H9 (cell line): ENCODE measurements at regions not wholly inside any gene's neighbourhood (a gene's known extent, or its start where the extent isn't known, plus 50 kb on each side); places are given as distances from the start of the nearest gene placed in this dataset.

ENCODE experiments used
- DNase-seq: peaks from one replicate; pipeline ENCODE4 v3.0.0-alpha.2; 2017
- H2AFZ ChIP-seq: one replicate; pipeline ENCODE4 v1.6.1; 2013; ENCODE audit warnings: mild to moderate bottlenecking, low read length, control low read depth, moderate library complexity
- H2AK5ac ChIP-seq: 2 replicates; pipeline ENCODE4 v1.6.1; 2013; ENCODE audit warnings: low read length, control low read depth, mixed read lengths; ENCODE audit not compliant: insufficient read length
- H2BK120ac ChIP-seq: one replicate; pipeline ENCODE4 v1.6.1; 2013; ENCODE audit warnings: low read depth, mild to moderate bottlenecking, low read length, control low read depth, inconsistent platforms; ENCODE audit not compliant: poor library complexity, severe bottlenecking
- H2BK12ac ChIP-seq: 2 replicates; pipeline ENCODE4 v1.6.1; 2013; ENCODE audit warnings: low read length, control low read depth, mixed read lengths, low read depth; ENCODE audit not compliant: insufficient read length
- H2BK15ac ChIP-seq: 2 replicates; pipeline ENCODE4 v1.6.1; 2013; ENCODE audit warnings: low read depth, low read length, control low read depth
- H2BK20ac ChIP-seq: one replicate; pipeline ENCODE4 v1.6.1; 2013; ENCODE audit warnings: low read depth, mild to moderate bottlenecking, low read length, control low read depth, inconsistent platforms; ENCODE audit not compliant: poor library complexity, severe bottlenecking
- H2BK5ac ChIP-seq: 2 replicates; pipeline ENCODE4 v1.6.1; 2013; ENCODE audit warnings: low read length, control low read depth, mixed read lengths; ENCODE audit not compliant: insufficient read length
- H3K14ac ChIP-seq: 2 replicates; pipeline ENCODE4 v1.6.1; 2013; ENCODE audit warnings: low read length, control low read depth; ENCODE audit not compliant: insufficient read depth
- H3K18ac ChIP-seq: 2 replicates; pipeline ENCODE4 v1.6.1; 2013; ENCODE audit warnings: low read depth, mild to moderate bottlenecking, mixed read lengths, low read length, control low read depth; ENCODE audit not compliant: insufficient read length
- H3K23ac ChIP-seq: 2 replicates; pipeline ENCODE4 v1.6.1; 2013; ENCODE audit warnings: low read length, control low read depth, mixed read lengths, low read depth; ENCODE audit not compliant: insufficient read length
- H3K23me2 ChIP-seq: 2 replicates; pipeline ENCODE4 v1.6.1; 2013; ENCODE audit warnings: low read depth, mild to moderate bottlenecking, mixed read lengths, low read length, control low read depth; ENCODE audit not compliant: insufficient read length, poor library complexity, severe bottlenecking
- H3K27ac ChIP-seq: 2 replicates; pipeline ENCODE4 v1.5.1; 2013; ENCODE audit warnings: low read length, control low read depth, mixed read lengths, low read depth; ENCODE audit not compliant: insufficient read length
- H3K27me3 ChIP-seq: 2 replicates; pipeline ENCODE4 v1.6.1; 2013; ENCODE audit warnings: low read length, control low read depth, inconsistent platforms; ENCODE audit not compliant: insufficient read depth
- H3K4ac ChIP-seq: 2 replicates; pipeline ENCODE4 v1.6.1; 2013; ENCODE audit warnings: low read depth, mild to moderate bottlenecking, control low read depth, inconsistent platforms, low read length, moderate library complexity
- H3K4me1 ChIP-seq: 2 replicates; pipeline ENCODE4 v1.6.1; 2013; ENCODE audit warnings: low read length, control low read depth, inconsistent platforms; ENCODE audit not compliant: insufficient read depth
- H3K4me2 ChIP-seq: 2 replicates; pipeline ENCODE4 v1.6.1; 2013; ENCODE audit warnings: low read length, control low read depth, mixed read lengths; ENCODE audit not compliant: insufficient read length, insufficient read depth
- H3K56ac ChIP-seq: 2 replicates; pipeline ENCODE4 v1.6.1; 2013; ENCODE audit warnings: low read depth, mild to moderate bottlenecking, mixed read lengths, low read length, control low read depth; ENCODE audit not compliant: insufficient read length
- H3K79me1 ChIP-seq: 2 replicates; pipeline ENCODE4 v1.6.1; 2013; ENCODE audit warnings: low read depth, mild to moderate bottlenecking, moderate library complexity, low read length, control low read depth, inconsistent platforms; ENCODE audit not compliant: insufficient read depth, poor library complexity, severe bottlenecking
- H3K79me2 ChIP-seq: 2 replicates; pipeline ENCODE4 v1.6.1; 2013; ENCODE audit warnings: low read length, control low read depth, inconsistent platforms; ENCODE audit not compliant: insufficient read depth
- H3K9ac ChIP-seq: 2 replicates; pipeline ENCODE4 v1.6.1; 2013; ENCODE audit warnings: low read length, control low read depth, mixed read lengths; ENCODE audit not compliant: insufficient read length; ENCODE audit errors: extremely low read depth
- H3K9me3 ChIP-seq: one replicate; pipeline ENCODE4 v1.6.1; 2013; ENCODE audit warnings: low read depth, low read length, inconsistent platforms; ENCODE audit not compliant: control insufficient read depth
- H3T11ph ChIP-seq: one replicate; pipeline ENCODE4 v1.6.1; 2013; ENCODE audit warnings: mild to moderate bottlenecking, low read length, control low read depth, inconsistent platforms
- H4K20me1 ChIP-seq: one replicate; pipeline ENCODE4 v1.6.1; 2013; ENCODE audit not compliant: control insufficient read depth, insufficient read length, insufficient read depth
- H4K5ac ChIP-seq: 2 replicates; pipeline ENCODE4 v1.6.1; 2013; ENCODE audit warnings: low read depth, mild to moderate bottlenecking, mixed read lengths, low read length, control low read depth; ENCODE audit not compliant: insufficient read length
- H4K8ac ChIP-seq: replicated peaks from 2 replicates; pipeline ENCODE4 v1.6.1; 2013; ENCODE audit warnings: low read length, control low read depth, mixed read lengths, low read depth; ENCODE audit not compliant: insufficient read length
- H4K91ac ChIP-seq: 2 replicates; pipeline ENCODE4 v1.6.1; 2013; ENCODE audit warnings: low read depth, mild to moderate bottlenecking, moderate library complexity, mixed read lengths, low read length, control low read depth; ENCODE audit not compliant: insufficient read length
- H3K27ac Mint-ChIP-seq, 3 experiments: 2 replicates in 2 of 3; 3 replicates in 1 of 3; pipeline ENCODE4 v1.8.0; 2020 to 2021; ENCODE audit warnings: mixed read lengths in 3 of 3, mild to moderate bottlenecking in 1 of 3, moderate library complexity in 1 of 3
- H3K27me3 Mint-ChIP-seq: 2 replicates; pipeline ENCODE4 v1.8.0; 2021; ENCODE audit warnings: low read depth, mild to moderate bottlenecking, moderate library complexity, mixed read lengths
- H3K36me3 Mint-ChIP-seq, 3 experiments: 2 replicates in 2 of 3; 3 replicates in 1 of 3; pipeline ENCODE4 v1.8.0; 2020 to 2021; ENCODE audit warnings: low read depth in 3 of 3, mixed read lengths in 3 of 3; ENCODE audit not compliant: insufficient read depth in 1 of 3
- H3K4me1 Mint-ChIP-seq, 2 experiments: 2 replicates each; pipeline ENCODE4 v1.8.0; 2020; ENCODE audit warnings: mixed read lengths in 2 of 2
- H3K4me3 Mint-ChIP-seq, 2 experiments: 2 replicates in 1 of 2; 3 replicates in 1 of 2; pipeline ENCODE4 v1.8.0; 2020 to 2021; ENCODE audit warnings: mild to moderate bottlenecking in 2 of 2, mixed read lengths in 2 of 2, moderate library complexity in 1 of 2
- H3K9me3 Mint-ChIP-seq, 2 experiments: 2 replicates in 1 of 2; 3 replicates in 1 of 2; pipeline ENCODE4 v1.8.0; 2020; ENCODE audit warnings: mild to moderate bottlenecking in 2 of 2, mixed read lengths in 2 of 2, moderate library complexity in 1 of 2
- CTCF ChIP-seq: fragments of 200-600 bp; sonication (generic); conservative IDR thresholded peaks from 3 replicates; pipeline ENCODE4 v1.8.0; 2021; ENCODE audit warnings: antibody characterized with exemption, mild to moderate bottlenecking
- WGBS: extraction: QIAGEN DNeasy Blood & Tissue Kit; methylation state at CpG from one replicate; pipeline ENCODE4 v1.1.7; 2013; ENCODE audit warnings: missing lambda C conversion rate, low lambda C conversion rate, mixed read lengths; ENCODE audit not compliant: insufficient read length; ENCODE audit errors: extremely low coverage; 5-methylcytosine and 5-hydroxymethylcytosine counted together

GRCh38 chr2:129277585-129277981 lies 701.9 kb upstream of the RAB6C start:
- Histone ChIP-seq H3T11ph (no peak overlapping the region), H3K14ac (no peak overlapping the region), H3K9ac (no peak overlapping the region), H3K27me3 (no peaks in the 10 kb centered on the region), H3K56ac (no peak overlapping the region), H2AK5ac (no peak overlapping the region), H3K23ac (no peak overlapping the region), H3K4ac (no peak overlapping the region), H3K4me2 (no peak overlapping the region), H2BK5ac (no peak overlapping the region), H3K79me2 (no peaks in the 10 kb centered on the region), H3K9me3 (no peaks in the 10 kb centered on the region), H4K91ac (no peak overlapping the region), H4K8ac (no peak overlapping the region), H2BK15ac (no peak overlapping the region), H2BK12ac (no peak overlapping the region), H2BK120ac (no peak overlapping the region), H3K23me2 (no peaks in the 10 kb centered on the region), H4K20me1 (no peaks in the 10 kb centered on the region), H3K18ac (no peak overlapping the region), H3K79me1 (no peaks in the 10 kb centered on the region), H2AFZ (no peak overlapping the region), H4K5ac (no peak overlapping the region), H3K4me1 (no peaks in the 10 kb centered on the region), H2BK20ac (no peak overlapping the region), H3K27ac (no peak overlapping the region)
- Mint-ChIP-seq H3K9me3 (peaks cover 9 to 13% of the 10 kb centered on the region in 2 experiments), H3K36me3 (no peaks in the 10 kb centered on the region; a peak in 1 of 7 replicates), H3K4me3 (no peak overlapping the region), H3K4me1 (peaks cover 5 to 8% of the 10 kb centered on the region in 2 experiments; a peak in 2 of 4 replicates), H3K27ac (no peak overlapping the region), H3K27me3 (no peaks in the 10 kb centered on the region; the same call in 1 of the 2 replicates)
- no peak for TF ChIP-seq CTCF
- no peak for DNase-seq
- no CpG with 5 or more reads among the region's 2 CpGs for WGBS
